PC-3 (cell line): ENCODE measurements at regions not wholly inside any gene's neighbourhood (a gene's known extent, or its start where the extent isn't known, plus 50 kb on each side); places are given as distances from the start of the nearest gene placed in this dataset.

Experiments
- EZH2 ChIP-seq: fragments of 300-600 bp; sonication (generic); IDR thresholded peaks from one replicate; pipeline ENCODE4 v1.6.1; 2017; ENCODE audit warnings: antibody characterized with exemption, mild to moderate bottlenecking, low read length; ENCODE audit not compliant: unreplicated experiment
- TF ChIP-seq, protein P1 (sequence below): fragments of 300-600 bp; sonication (generic); conservative IDR thresholded peaks from 2 replicates; pipeline ENCODE4 v1.5.1; 2017; ENCODE audit warnings: antibody characterized with exemption, low read depth, mild to moderate bottlenecking, low read length

- no peak for TF ChIP-seq EZH2
- TF ChIP-seq, protein P1, sequence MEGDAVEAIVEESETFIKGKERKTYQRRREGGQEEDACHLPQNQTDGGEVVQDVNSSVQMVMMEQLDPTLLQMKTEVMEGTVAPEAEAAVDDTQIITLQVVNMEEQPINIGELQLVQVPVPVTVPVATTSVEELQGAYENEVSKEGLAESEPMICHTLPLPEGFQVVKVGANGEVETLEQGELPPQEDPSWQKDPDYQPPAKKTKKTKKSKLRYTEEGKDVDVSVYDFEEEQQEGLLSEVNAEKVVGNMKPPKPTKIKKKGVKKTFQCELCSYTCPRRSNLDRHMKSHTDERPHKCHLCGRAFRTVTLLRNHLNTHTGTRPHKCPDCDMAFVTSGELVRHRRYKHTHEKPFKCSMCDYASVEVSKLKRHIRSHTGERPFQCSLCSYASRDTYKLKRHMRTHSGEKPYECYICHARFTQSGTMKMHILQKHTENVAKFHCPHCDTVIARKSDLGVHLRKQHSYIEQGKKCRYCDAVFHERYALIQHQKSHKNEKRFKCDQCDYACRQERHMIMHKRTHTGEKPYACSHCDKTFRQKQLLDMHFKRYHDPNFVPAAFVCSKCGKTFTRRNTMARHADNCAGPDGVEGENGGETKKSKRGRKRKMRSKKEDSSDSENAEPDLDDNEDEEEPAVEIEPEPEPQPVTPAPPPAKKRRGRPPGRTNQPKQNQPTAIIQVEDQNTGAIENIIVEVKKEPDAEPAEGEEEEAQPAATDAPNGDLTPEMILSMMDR, result no peak
These were observed 526.2 kb downstream of the FUT8 start for GRCh38 chr14:65938738-65939137.
